Gastroesophageal sphincter (tissue), 3 donors: ENCODE measurements at regions not wholly inside any gene's neighbourhood (a gene's known extent, or its start where the extent isn't known, plus 50 kb on each side); places are given as distances from the start of the nearest gene placed in this dataset.
"Not testable (repeated sequence)": the region's sequence is repeated elsewhere in the genome, so short reads cannot be mapped to it uniquely, and the experiment has no call there.

Experiments used
- POLR2AphosphoS5 ChIP-seq: sonication (generic); formaldehyde crosslinking; IDR thresholded peaks from one replicate; pipeline ENCODE4 v1.6.1; 2017; ENCODE audit warnings: antibody characterized with exemption
- TF ChIP-seq, protein P1 (sequence below), 4 experiments: fragments of 200-600 bp in 2 of 4; fragments of 450-650 bp in 2 of 4; sonication (generic) in 1 of 4; IDR thresholded peaks; one replicate each; pipeline ENCODE4 v1.5.1; 2017 to 2019; ENCODE audit warnings: antibody characterized with exemption in 4 of 4, mild to moderate bottlenecking in 2 of 4, moderate library complexity in 2 of 4

- TF ChIP-seq, protein P1, sequence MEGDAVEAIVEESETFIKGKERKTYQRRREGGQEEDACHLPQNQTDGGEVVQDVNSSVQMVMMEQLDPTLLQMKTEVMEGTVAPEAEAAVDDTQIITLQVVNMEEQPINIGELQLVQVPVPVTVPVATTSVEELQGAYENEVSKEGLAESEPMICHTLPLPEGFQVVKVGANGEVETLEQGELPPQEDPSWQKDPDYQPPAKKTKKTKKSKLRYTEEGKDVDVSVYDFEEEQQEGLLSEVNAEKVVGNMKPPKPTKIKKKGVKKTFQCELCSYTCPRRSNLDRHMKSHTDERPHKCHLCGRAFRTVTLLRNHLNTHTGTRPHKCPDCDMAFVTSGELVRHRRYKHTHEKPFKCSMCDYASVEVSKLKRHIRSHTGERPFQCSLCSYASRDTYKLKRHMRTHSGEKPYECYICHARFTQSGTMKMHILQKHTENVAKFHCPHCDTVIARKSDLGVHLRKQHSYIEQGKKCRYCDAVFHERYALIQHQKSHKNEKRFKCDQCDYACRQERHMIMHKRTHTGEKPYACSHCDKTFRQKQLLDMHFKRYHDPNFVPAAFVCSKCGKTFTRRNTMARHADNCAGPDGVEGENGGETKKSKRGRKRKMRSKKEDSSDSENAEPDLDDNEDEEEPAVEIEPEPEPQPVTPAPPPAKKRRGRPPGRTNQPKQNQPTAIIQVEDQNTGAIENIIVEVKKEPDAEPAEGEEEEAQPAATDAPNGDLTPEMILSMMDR (IDR thresholded peaks at IDR 0.05), result not testable (repeated sequence)
- TF ChIP-seq POLR2AphosphoS5, result not testable (repeated sequence)
Measured at GRCh38 chr3:73820896-73821295, 196.2 kb upstream of the PDZRN3 start.
